ENCODE measurements at regions not wholly inside any gene's neighbourhood (a gene's known extent, or its start where the extent isn't known, plus 50 kb on each side); places are given as distances from the start of the nearest gene placed in this dataset.

GRCh38 chr6:141532211-141532610, 600.5 kb upstream of the GJE1 start:
- TF ChIP-seq CTCF (IDR thresholded peaks at IDR 0.05) (no peak), POLR2A (IDR thresholded peaks at IDR 0.05) (no peak)
